GM23338 (cell line): ENCODE measurements at regions not wholly inside any gene's neighbourhood (a gene's known extent, or its start where the extent isn't known, plus 50 kb on each side); places are given as distances from the start of the nearest gene placed in this dataset.

Experiments used
- ATAC-seq: fragments of 200-7000 bp; cut with Tn5 transposase; 3 replicates; pipeline ENCODE4 v1.9.1; 2020
- DNase-seq: peaks from one replicate; pipeline ENCODE4 v3.0.0-alpha.2; 2015; ENCODE audit warnings: low spot score
- H2AFZ ChIP-seq: fragments of 200-600 bp; sonication (generic); 2 replicates; pipeline ENCODE4 v1.8.0; 2016; ENCODE audit warnings: antibody characterized with exemption, mild to moderate bottlenecking, moderate library complexity
- H3F3A ChIP-seq: fragments of 200-600 bp; sonication (generic); replicated peaks from 2 replicates; pipeline ENCODE4 v1.8.0; 2017; ENCODE audit warnings: antibody characterized with exemption, mixed run types, low read depth
- H3K27ac ChIP-seq: fragments of 200-600 bp; sonication (generic); 2 replicates; pipeline ENCODE4 v1.6.1; 2016; ENCODE audit warnings: low read depth
- H3K27me3 ChIP-seq: fragments of 200-600 bp; sonication (generic); 2 replicates; pipeline ENCODE4 v1.8.0; 2016; ENCODE audit warnings: mild to moderate bottlenecking, mixed run types, moderate library complexity; ENCODE audit not compliant: insufficient read depth
- H3K36me3 ChIP-seq: fragments of 200-600 bp; sonication (generic); 2 replicates; pipeline ENCODE4 v1.8.0; 2016; ENCODE audit warnings: mild to moderate bottlenecking; ENCODE audit not compliant: insufficient read depth
- H3K4me1 ChIP-seq: fragments of 200-600 bp; sonication (generic); 2 replicates; pipeline ENCODE4 v1.8.0; 2016; ENCODE audit warnings: mild to moderate bottlenecking, moderate library complexity; ENCODE audit not compliant: insufficient read depth
- H3K4me2 ChIP-seq: fragments of 200-600 bp; sonication (generic); 2 replicates; pipeline ENCODE4 v1.7.1; 2017; ENCODE audit warnings: mixed run types
- H3K4me3 ChIP-seq: fragments of 200-600 bp; sonication (generic); 2 replicates; pipeline ENCODE4 v1.6.1; 2016; ENCODE audit warnings: mixed run types
- H3K79me2 ChIP-seq: fragments of 200-600 bp; sonication (generic); replicated peaks from 2 replicates; pipeline ENCODE4 v1.8.0; 2017; ENCODE audit warnings: mild to moderate bottlenecking; ENCODE audit not compliant: insufficient read depth
- H3K9me2 ChIP-seq: fragments of 200-600 bp; sonication (generic); 2 replicates; pipeline ENCODE4 v1.8.0; 2017; ENCODE audit not compliant: insufficient read depth
- H4K20me1 ChIP-seq: fragments of 200-600 bp; sonication (generic); replicated peaks from 2 replicates; pipeline ENCODE4 v1.8.0; 2017; ENCODE audit warnings: mild to moderate bottlenecking; ENCODE audit not compliant: insufficient read depth
- H3K27ac Mint-ChIP-seq: 2 replicates; pipeline ENCODE4 v1.8.0; 2020; ENCODE audit warnings: inconsistent platforms, mild to moderate bottlenecking, moderate library complexity, mixed read lengths
- H3K27me3 Mint-ChIP-seq: 3 replicates; pipeline ENCODE4 v1.8.0; 2022; ENCODE audit warnings: low read depth, mild to moderate bottlenecking, moderate library complexity, mixed read lengths, inconsistent platforms; ENCODE audit not compliant: insufficient read depth, poor library complexity
- H3K36me3 Mint-ChIP-seq: 3 replicates; pipeline ENCODE4 v1.8.0; 2021; ENCODE audit warnings: low read depth, mild to moderate bottlenecking, inconsistent platforms, moderate library complexity, mixed read lengths
- H3K4me1 Mint-ChIP-seq: 3 replicates; pipeline ENCODE4 v1.8.0; 2020; ENCODE audit warnings: mild to moderate bottlenecking, inconsistent platforms, mixed read lengths
- H3K4me3 Mint-ChIP-seq: 3 replicates; pipeline ENCODE4 v1.8.0; 2021; ENCODE audit warnings: moderate library complexity, mild to moderate bottlenecking, inconsistent platforms, mixed read lengths
- H3K9me3 Mint-ChIP-seq: 3 replicates; pipeline ENCODE4 v1.8.0; 2020; ENCODE audit warnings: moderate library complexity, mild to moderate bottlenecking, inconsistent platforms, mixed read lengths
- CREB1 ChIP-seq: fragments of 250-450 bp; sonication (Bioruptor Pico); IDR thresholded peaks from 2 replicates; pipeline ENCODE4 v1.5.0; 2020; ENCODE audit warnings: low read depth, mild to moderate bottlenecking, moderate library complexity
- EZH2 ChIP-seq: fragments of 200-600 bp; sonication (generic); IDR thresholded peaks from one replicate; pipeline ENCODE4 v1.8.0; 2017; ENCODE audit warnings: antibody characterized with exemption, mild to moderate bottlenecking, low read depth; ENCODE audit not compliant: unreplicated experiment
- JUNB ChIP-seq: IDR thresholded peaks from one replicate; pipeline ENCODE4 v1.6.1; 2016; ENCODE audit warnings: antibody characterized with exemption; ENCODE audit not compliant: unreplicated experiment
- POLR2AphosphoS5 ChIP-seq: IDR thresholded peaks from 2 replicates; pipeline ENCODE4 v1.6.1; 2016; ENCODE audit warnings: antibody characterized with exemption, low read depth
- ZNF114 ChIP-seq: fragments of 250-450 bp; sonication (Bioruptor Pico); IDR thresholded peaks from 2 replicates; pipeline ENCODE4 v1.5.0; 2020; ENCODE audit warnings: mild to moderate bottlenecking, moderate library complexity
- ZNF331 ChIP-seq: fragments of 250-450 bp; sonication (Bioruptor Pico); IDR thresholded peaks from 2 replicates; pipeline ENCODE4 v1.5.0; 2020; ENCODE audit warnings: low read depth, mild to moderate bottlenecking, moderate library complexity
- TF ChIP-seq, protein P1 (sequence below): IDR thresholded peaks from 2 replicates; pipeline ENCODE4 v1.6.1; 2016; ENCODE audit warnings: antibody characterized with exemption
- TF ChIP-seq, protein P2 (sequence below): IDR thresholded peaks from one replicate; pipeline ENCODE4 v1.6.1; 2018; ENCODE audit warnings: antibody characterized with exemption; ENCODE audit not compliant: unreplicated experiment

DNA sequence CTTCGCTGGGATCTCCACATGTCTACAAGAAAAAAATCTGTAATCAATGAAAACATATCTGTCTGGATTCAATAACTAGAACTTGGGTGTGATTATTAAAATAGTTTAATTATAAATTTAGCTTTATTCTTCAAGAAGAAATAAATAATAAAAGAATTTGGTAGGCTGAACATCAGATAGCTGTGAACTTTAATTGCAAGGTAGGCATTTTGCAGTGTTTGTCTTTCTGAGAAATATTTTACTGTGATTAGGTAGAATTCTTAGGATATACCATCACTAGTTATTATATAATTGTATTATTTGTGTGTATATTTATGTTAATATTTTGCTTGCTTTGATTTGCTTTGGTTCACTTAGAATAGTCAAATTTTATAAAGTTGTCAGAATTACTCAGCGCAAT is 409.4 kb downstream of the PCDH18 start (continued):
- TF ChIP-seq, protein P1, sequence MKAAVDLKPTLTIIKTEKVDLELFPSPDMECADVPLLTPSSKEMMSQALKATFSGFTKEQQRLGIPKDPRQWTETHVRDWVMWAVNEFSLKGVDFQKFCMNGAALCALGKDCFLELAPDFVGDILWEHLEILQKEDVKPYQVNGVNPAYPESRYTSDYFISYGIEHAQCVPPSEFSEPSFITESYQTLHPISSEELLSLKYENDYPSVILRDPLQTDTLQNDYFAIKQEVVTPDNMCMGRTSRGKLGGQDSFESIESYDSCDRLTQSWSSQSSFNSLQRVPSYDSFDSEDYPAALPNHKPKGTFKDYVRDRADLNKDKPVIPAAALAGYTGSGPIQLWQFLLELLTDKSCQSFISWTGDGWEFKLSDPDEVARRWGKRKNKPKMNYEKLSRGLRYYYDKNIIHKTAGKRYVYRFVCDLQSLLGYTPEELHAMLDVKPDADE, result no peak
- TF ChIP-seq ZNF331 (CRISPR knock-in tag) (no peak), JUNB (no peak), ZNF114 (CRISPR knock-in tag) (no peak), EZH2 (no peak), POLR2AphosphoS5 (no peak)
- TF ChIP-seq, protein P2, sequence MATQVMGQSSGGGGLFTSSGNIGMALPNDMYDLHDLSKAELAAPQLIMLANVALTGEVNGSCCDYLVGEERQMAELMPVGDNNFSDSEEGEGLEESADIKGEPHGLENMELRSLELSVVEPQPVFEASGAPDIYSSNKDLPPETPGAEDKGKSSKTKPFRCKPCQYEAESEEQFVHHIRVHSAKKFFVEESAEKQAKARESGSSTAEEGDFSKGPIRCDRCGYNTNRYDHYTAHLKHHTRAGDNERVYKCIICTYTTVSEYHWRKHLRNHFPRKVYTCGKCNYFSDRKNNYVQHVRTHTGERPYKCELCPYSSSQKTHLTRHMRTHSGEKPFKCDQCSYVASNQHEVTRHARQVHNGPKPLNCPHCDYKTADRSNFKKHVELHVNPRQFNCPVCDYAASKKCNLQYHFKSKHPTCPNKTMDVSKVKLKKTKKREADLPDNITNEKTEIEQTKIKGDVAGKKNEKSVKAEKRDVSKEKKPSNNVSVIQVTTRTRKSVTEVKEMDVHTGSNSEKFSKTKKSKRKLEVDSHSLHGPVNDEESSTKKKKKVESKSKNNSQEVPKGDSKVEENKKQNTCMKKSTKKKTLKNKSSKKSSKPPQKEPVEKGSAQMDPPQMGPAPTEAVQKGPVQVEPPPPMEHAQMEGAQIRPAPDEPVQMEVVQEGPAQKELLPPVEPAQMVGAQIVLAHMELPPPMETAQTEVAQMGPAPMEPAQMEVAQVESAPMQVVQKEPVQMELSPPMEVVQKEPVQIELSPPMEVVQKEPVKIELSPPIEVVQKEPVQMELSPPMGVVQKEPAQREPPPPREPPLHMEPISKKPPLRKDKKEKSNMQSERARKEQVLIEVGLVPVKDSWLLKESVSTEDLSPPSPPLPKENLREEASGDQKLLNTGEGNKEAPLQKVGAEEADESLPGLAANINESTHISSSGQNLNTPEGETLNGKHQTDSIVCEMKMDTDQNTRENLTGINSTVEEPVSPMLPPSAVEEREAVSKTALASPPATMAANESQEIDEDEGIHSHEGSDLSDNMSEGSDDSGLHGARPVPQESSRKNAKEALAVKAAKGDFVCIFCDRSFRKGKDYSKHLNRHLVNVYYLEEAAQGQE, result no peak

DNA sequence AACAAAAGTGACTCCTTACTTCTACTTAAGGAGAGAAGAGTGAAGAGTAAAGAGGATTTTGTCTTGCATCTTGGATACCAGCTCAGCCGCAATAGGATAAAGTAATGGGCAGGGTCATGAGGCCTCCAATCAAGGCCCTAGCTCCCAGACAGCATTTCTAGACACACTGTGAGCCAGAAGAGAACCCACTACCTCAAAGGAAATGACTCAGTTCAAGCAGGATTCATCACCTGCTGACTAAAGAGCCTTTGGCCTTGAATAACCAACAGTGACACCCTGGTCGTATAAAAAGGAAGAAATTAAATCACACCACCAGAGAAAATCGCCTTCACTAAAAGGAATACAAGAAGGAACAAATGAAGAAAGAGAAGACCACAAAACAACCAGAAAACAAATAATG is 416.1 kb downstream of the PCDH18 start:
- no peak overlapping the region for H3K4me2 ChIP-seq
- no peaks in the 10 kb centered on the region for H3K79me2 ChIP-seq
- Mint-ChIP-seq H3K27ac (no peak overlapping the region), H3K4me1 (no peaks in the 10 kb centered on the region), H3K4me3 (no peak overlapping the region), H3K27me3 (no peaks in the 10 kb centered on the region), H3K9me3 (no peaks in the 10 kb centered on the region), H3K36me3 (no peaks in the 10 kb centered on the region)
- no peak for ATAC-seq
- no peaks in the 10 kb centered on the region for H3K4me1 ChIP-seq
- H2AFZ ChIP-seq, result no peak overlapping the region
- H3K27me3 ChIP-seq, result no peaks in the 10 kb centered on the region
- TF ChIP-seq, protein P2, result no peak
- TF ChIP-seq, protein P1, result no peak
- TF ChIP-seq CREB1 (CRISPR knock-in tag), result no peak
- H4K20me1 ChIP-seq, result no peaks in the 10 kb centered on the region
- H3K27ac ChIP-seq, result no peak overlapping the region
- no peaks in the 10 kb centered on the region for H3F3A ChIP-seq
- H3K36me3 ChIP-seq, result no peaks in the 10 kb centered on the region
- H3K4me3 ChIP-seq, result no peak overlapping the region
- no peaks in the 10 kb centered on the region for H3K9me2 ChIP-seq
- DNase-seq, result no peak
